K562 (cell line): ENCODE measurements at regions not wholly inside any gene's neighbourhood (a gene's known extent, or its start where the extent isn't known, plus 50 kb on each side); places are given as distances from the start of the nearest gene placed in this dataset.

Experiments
- ATAC-seq: fragments of 200-7000 bp; cut with Tn5 transposase; 3 replicates; pipeline ENCODE4 v1.9.1; 2020; ENCODE audit warnings: moderate library complexity
- BruUV-seq: library from RNA; stranded (reverse); fragments of 400-500 nt; replicated peaks from 2 replicates; lab custom pipeline; 2021; lab: Mats Ljungman, UMichigan
- CTCF ChIA-PET: fragments of 300-600 bp; formaldehyde crosslinking; extraction: SDS; loops from one replicate; lab custom pipeline; 2021; ENCODE audit warnings: low intra/inter-chr PET ratio; lab: Yijun Ruan, JAX
- POLR2A ChIA-PET: fragments of 300-600, 350-650 bp; sonication (Branson Sonifier 250); formaldehyde crosslinking; extraction: SDS; loops from one replicate; lab custom pipeline; 2021; ENCODE audit warnings: antibody characterized with exemption, inconsistent platforms; lab: Yijun Ruan, JAX
- DNase-seq, 4 experiments: peaks; one replicate each; pipeline versions ENCODE4 v3.0.0 to v3.0.0-alpha.2; 2011 to 2018; ENCODE audit warnings: low spot score in 3 of 4, mixed read lengths in 3 of 4; ENCODE audit errors: extremely low read depth in 1 of 4
- FAIRE-seq: peaks from 2 replicates; lab custom pipeline; 2011; peaks lifted over from hg19 to GRCh38; lab: Jason Lieb, UNC
- H2AFZ ChIP-seq: 2 replicates; pipeline ENCODE4 v1.6.0; 2011; ENCODE audit warnings: low read depth, low read length, control low read depth, inconsistent platforms
- H3K27ac ChIP-seq: fragments of 200-600 bp; 3 replicates; pipeline ENCODE4 v1.8.0; 2011; ENCODE audit warnings: low read depth, mild to moderate bottlenecking, control low read depth, inconsistent platforms, low read length, moderate library complexity, mixed read lengths; ENCODE audit errors: extremely low read depth
- H3K27me3 ChIP-seq, 2 experiments: fragments of 300-600 bp in 1 of 2; 2 replicates in 1 of 2; 3 replicates in 1 of 2; pipeline versions ENCODE4 v1.6.0 to v1.8.0; 2011; ENCODE audit warnings: inconsistent platforms in 2 of 2, low read length in 2 of 2, mild to moderate bottlenecking in 1 of 2, mixed read lengths in 1 of 2, moderate library complexity in 1 of 2; ENCODE audit not compliant: control insufficient read depth in 2 of 2, insufficient read depth in 2 of 2
- H3K36me3 ChIP-seq: fragments of 300-600 bp; 3 replicates; pipeline ENCODE4 v1.8.0; 2011; ENCODE audit warnings: mild to moderate bottlenecking, low read length, inconsistent platforms; ENCODE audit not compliant: control insufficient read depth, insufficient read depth
- H3K4me1 ChIP-seq, 2 experiments: fragments of 200-600 bp in 1 of 2; replicated peaks in 1 of 2; 2 replicates in 1 of 2; 3 replicates in 1 of 2; pipeline versions ENCODE4 v1.5.1 to v1.8.0; 2011; ENCODE audit warnings: inconsistent platforms in 2 of 2, low read length in 2 of 2, mild to moderate bottlenecking in 1 of 2, mixed read lengths in 1 of 2, moderate library complexity in 1 of 2; ENCODE audit not compliant: control insufficient read depth in 2 of 2, insufficient read depth in 2 of 2
- H3K4me2 ChIP-seq: 2 replicates; pipeline ENCODE4 v1.6.1; 2011; ENCODE audit warnings: low read length, control low read depth, inconsistent platforms, mixed read lengths; ENCODE audit not compliant: insufficient read depth
- H3K4me3 ChIP-seq: fragments of 200-600 bp; sonication (generic), shearing (Covaris generic); 2 replicates; pipeline ENCODE4 v1.5.1; 2016; ENCODE audit warnings: control low read depth, inconsistent platforms
- H3K79me2 ChIP-seq: fragments of 200-600 bp; 3 replicates; pipeline ENCODE4 v1.8.0; 2011; ENCODE audit warnings: low read length, inconsistent platforms; ENCODE audit not compliant: control insufficient read depth, insufficient read depth
- H3K9ac ChIP-seq, 2 experiments: 2 replicates each; pipeline versions ENCODE4 v1.6.0 to v1.6.1; 2011; ENCODE audit warnings: low read depth in 2 of 2, low read length in 2 of 2, control low read depth in 1 of 2, inconsistent platforms in 1 of 2, mild to moderate bottlenecking in 1 of 2, mixed read lengths in 1 of 2; ENCODE audit not compliant: insufficient read depth in 1 of 2
- H3K9me1 ChIP-seq: one replicate; pipeline ENCODE4 v1.6.0; 2011; ENCODE audit warnings: inconsistent platforms, mild to moderate bottlenecking, low read length, moderate library complexity; ENCODE audit not compliant: control insufficient read depth, insufficient read depth
- H3K9me3 ChIP-seq: replicated peaks from 2 replicates; pipeline ENCODE4 v1.5.1; 2011; ENCODE audit warnings: low read depth, low read length, inconsistent platforms; ENCODE audit not compliant: control insufficient read depth, insufficient read depth
- H4K20me1 ChIP-seq: replicated peaks from 2 replicates; pipeline ENCODE4 v1.6.1; 2011; ENCODE audit warnings: low read length, inconsistent platforms, mixed read lengths; ENCODE audit not compliant: control insufficient read depth, insufficient read depth
- HOXB6 ChIP-seq: fragments of 250-450 bp; sonication (Bioruptor Pico); IDR thresholded peaks from 2 replicates; pipeline ENCODE4 v1.5.1; 2022; ENCODE audit warnings: mild to moderate bottlenecking, borderline replicate concordance
- KHSRP ChIP-seq: fragments of 450-650 bp; IDR thresholded peaks from 2 replicates; pipeline ENCODE4 v1.6.1; 2017
- NR4A1 ChIP-seq, 2 experiments: fragments of 250-450 bp in 1 of 2; fragments of 450-650 bp in 1 of 2; sonication (Bioruptor Pico) in 1 of 2; IDR thresholded peaks; 2 replicates each; pipeline versions ENCODE4 v1.4.0 to v1.6.1; 2016 to 2020; ENCODE audit warnings: mild to moderate bottlenecking in 2 of 2, missing compliant biosample characterization in 1 of 2, missing genetic modification characterization in 1 of 2, moderate library complexity in 1 of 2
- PRMT5 ChIP-seq: sonication (generic); formaldehyde crosslinking; IDR thresholded peaks from 2 replicates; pipeline ENCODE4 v1.5.0; 2020; ENCODE audit warnings: missing genetic modification reagents
- WGBS: fragments of 100-300 bp; shearing (Covaris generic); methylation state at CpG from one replicate; pipeline ENCODE4 v1.1.6; 2016; ENCODE audit warnings: low coverage, mixed read lengths; ENCODE audit not compliant: insufficient coverage; ENCODE audit errors: missing lambda C conversion rate; 5-methylcytosine and 5-hydroxymethylcytosine counted together
- in situ Hi-C: fragments of 300-500 bp; cut with MboI; formaldehyde crosslinking; loops from 4 replicates; pipeline ENCODE4 v1.15.0; 2018; ENCODE audit warnings: inconsistent platforms, mixed read lengths
- intact Hi-C: fragments of 100-400 bp; cut with micrococcal nuclease; formaldehyde crosslinking; loops from 2 replicates; pipeline ENCODE4 v1.14.2; 2022
- TF ChIP-seq, protein P1 (sequence below): conservative IDR thresholded peaks from 2 replicates; pipeline ENCODE4 v1.6.1; 2011; ENCODE audit warnings: low read depth, mild to moderate bottlenecking, low read length; ENCODE audit not compliant: control insufficient read depth
- TF ChIP-seq, protein P2 (sequence below): fragments of 200-600 bp; sonication (generic); IDR thresholded peaks from one replicate; pipeline ENCODE4 v1.6.1; 2012; ENCODE audit warnings: mild to moderate bottlenecking, low read depth, low read length, inconsistent platforms

DNA sequence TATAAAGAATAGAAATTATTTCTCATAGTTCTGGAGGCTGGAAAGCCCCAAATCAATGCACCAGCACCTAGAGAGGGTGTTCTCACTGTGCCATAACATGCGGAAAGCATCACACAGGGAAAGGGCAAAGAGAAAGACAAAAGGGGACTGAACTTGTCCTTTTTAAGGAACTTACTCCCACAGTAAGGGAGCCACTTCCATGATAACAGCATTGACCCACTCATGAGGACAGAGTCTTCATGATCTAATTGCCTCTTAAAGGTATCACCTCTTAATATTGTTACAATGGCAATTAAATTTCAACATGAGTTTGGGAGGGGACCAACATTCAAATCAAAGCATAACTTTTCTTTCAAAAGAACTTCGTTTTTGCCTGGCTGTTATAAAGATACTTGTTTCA, 582.2 kb upstream of the ARID1B start:
- DNase-seq (no peak), ATAC-seq (no peak), FAIRE-seq (no peak)
- Histone ChIP-seq H3K27ac (no peak overlapping the region), H3K9me1 (no peaks in the 10 kb centered on the region), H4K20me1 (no peaks in the 10 kb centered on the region), H3K9me3 (no peaks in the 10 kb centered on the region), H3K36me3 (no peaks in the 10 kb centered on the region), H3K4me1 (no peaks in the 10 kb centered on the region), H3K4me3 (no peak overlapping the region), H3K27me3 (no peaks in the 10 kb centered on the region), H2AFZ (no peak overlapping the region), H3K79me2 (no peaks in the 10 kb centered on the region), H3K9ac (no peak overlapping the region), H3K4me2 (no peak overlapping the region)
- POLR2A ChIA-PET: no interaction called here
- intact Hi-C loops (no loop called here), in situ Hi-C loops (no loop called here)
- no TSS peak for BruUV-seq
- WGBS: 4% methylated on average over 2 of the region's 2 CpGs
- CTCF ChIA-PET: no interaction called here
- no peak for TF ChIP-seq KHSRP
- TF ChIP-seq NR4A1 (CRISPR knock-in tag; IDR thresholded peaks at IDR 0.05): no peak
- no peak for TF ChIP-seq NR4A1 (tag; IDR thresholded peaks at IDR 0.05)
- no peak for TF ChIP-seq HOXB6 (CRISPR knock-in tag)
- TF ChIP-seq, protein P1, sequence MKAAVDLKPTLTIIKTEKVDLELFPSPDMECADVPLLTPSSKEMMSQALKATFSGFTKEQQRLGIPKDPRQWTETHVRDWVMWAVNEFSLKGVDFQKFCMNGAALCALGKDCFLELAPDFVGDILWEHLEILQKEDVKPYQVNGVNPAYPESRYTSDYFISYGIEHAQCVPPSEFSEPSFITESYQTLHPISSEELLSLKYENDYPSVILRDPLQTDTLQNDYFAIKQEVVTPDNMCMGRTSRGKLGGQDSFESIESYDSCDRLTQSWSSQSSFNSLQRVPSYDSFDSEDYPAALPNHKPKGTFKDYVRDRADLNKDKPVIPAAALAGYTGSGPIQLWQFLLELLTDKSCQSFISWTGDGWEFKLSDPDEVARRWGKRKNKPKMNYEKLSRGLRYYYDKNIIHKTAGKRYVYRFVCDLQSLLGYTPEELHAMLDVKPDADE: no peak
- TF ChIP-seq, protein P2, sequence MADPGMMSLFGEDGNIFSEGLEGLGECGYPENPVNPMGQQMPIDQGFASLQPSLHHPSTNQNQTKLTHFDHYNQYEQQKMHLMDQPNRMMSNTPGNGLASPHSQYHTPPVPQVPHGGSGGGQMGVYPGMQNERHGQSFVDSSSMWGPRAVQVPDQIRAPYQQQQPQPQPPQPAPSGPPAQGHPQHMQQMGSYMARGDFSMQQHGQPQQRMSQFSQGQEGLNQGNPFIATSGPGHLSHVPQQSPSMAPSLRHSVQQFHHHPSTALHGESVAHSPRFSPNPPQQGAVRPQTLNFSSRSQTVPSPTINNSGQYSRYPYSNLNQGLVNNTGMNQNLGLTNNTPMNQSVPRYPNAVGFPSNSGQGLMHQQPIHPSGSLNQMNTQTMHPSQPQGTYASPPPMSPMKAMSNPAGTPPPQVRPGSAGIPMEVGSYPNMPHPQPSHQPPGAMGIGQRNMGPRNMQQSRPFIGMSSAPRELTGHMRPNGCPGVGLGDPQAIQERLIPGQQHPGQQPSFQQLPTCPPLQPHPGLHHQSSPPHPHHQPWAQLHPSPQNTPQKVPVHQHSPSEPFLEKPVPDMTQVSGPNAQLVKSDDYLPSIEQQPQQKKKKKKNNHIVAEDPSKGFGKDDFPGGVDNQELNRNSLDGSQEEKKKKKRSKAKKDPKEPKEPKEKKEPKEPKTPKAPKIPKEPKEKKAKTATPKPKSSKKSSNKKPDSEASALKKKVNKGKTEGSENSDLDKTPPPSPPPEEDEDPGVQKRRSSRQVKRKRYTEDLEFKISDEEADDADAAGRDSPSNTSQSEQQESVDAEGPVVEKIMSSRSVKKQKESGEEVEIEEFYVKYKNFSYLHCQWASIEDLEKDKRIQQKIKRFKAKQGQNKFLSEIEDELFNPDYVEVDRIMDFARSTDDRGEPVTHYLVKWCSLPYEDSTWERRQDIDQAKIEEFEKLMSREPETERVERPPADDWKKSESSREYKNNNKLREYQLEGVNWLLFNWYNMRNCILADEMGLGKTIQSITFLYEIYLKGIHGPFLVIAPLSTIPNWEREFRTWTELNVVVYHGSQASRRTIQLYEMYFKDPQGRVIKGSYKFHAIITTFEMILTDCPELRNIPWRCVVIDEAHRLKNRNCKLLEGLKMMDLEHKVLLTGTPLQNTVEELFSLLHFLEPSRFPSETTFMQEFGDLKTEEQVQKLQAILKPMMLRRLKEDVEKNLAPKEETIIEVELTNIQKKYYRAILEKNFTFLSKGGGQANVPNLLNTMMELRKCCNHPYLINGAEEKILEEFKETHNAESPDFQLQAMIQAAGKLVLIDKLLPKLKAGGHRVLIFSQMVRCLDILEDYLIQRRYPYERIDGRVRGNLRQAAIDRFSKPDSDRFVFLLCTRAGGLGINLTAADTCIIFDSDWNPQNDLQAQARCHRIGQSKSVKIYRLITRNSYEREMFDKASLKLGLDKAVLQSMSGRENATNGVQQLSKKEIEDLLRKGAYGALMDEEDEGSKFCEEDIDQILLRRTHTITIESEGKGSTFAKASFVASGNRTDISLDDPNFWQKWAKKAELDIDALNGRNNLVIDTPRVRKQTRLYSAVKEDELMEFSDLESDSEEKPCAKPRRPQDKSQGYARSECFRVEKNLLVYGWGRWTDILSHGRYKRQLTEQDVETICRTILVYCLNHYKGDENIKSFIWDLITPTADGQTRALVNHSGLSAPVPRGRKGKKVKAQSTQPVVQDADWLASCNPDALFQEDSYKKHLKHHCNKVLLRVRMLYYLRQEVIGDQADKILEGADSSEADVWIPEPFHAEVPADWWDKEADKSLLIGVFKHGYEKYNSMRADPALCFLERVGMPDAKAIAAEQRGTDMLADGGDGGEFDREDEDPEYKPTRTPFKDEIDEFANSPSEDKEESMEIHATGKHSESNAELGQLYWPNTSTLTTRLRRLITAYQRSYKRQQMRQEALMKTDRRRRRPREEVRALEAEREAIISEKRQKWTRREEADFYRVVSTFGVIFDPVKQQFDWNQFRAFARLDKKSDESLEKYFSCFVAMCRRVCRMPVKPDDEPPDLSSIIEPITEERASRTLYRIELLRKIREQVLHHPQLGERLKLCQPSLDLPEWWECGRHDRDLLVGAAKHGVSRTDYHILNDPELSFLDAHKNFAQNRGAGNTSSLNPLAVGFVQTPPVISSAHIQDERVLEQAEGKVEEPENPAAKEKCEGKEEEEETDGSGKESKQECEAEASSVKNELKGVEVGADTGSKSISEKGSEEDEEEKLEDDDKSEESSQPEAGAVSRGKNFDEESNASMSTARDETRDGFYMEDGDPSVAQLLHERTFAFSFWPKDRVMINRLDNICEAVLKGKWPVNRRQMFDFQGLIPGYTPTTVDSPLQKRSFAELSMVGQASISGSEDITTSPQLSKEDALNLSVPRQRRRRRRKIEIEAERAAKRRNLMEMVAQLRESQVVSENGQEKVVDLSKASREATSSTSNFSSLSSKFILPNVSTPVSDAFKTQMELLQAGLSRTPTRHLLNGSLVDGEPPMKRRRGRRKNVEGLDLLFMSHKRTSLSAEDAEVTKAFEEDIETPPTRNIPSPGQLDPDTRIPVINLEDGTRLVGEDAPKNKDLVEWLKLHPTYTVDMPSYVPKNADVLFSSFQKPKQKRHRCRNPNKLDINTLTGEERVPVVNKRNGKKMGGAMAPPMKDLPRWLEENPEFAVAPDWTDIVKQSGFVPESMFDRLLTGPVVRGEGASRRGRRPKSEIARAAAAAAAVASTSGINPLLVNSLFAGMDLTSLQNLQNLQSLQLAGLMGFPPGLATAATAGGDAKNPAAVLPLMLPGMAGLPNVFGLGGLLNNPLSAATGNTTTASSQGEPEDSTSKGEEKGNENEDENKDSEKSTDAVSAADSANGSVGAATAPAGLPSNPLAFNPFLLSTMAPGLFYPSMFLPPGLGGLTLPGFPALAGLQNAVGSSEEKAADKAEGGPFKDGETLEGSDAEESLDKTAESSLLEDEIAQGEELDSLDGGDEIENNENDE: no peak
- TF ChIP-seq PRMT5 (CRISPR knock-in tag): no peak
